AML-193 (cell line): ENCODE measurements at regions not wholly inside any gene's neighbourhood (a gene's known extent, or its start where the extent isn't known, plus 50 kb on each side); places are given as distances from the start of the nearest gene placed in this dataset.
"Not testable (repeated sequence)": the region's sequence is repeated elsewhere in the genome, so short reads cannot be mapped to it uniquely, and the experiment has no call there.

Experiments
- DNase-seq, 2 experiments: peaks; one replicate each; lab custom pipeline; 2025; lab: John Stamatoyannopoulos, UW

- DNase-seq = no peak
These were observed 129.3 kb upstream of the PDE7B start for GRCh38 chr6:135722190-135722589.

GRCh38 chr6:135722679-135723078, 128.8 kb upstream of the PDE7B start:
- DNase-seq = no peak

GRCh38 chr6:135728589-135728988, 122.9 kb upstream of the PDE7B start:
- no peak for DNase-seq

GRCh38 chr6:135731116-135731515, 120.4 kb upstream of the PDE7B start:
- no peak for DNase-seq

- not testable (repeated sequence) for DNase-seq
These were observed 115.2 kb upstream of the PDE7B start for GRCh38 chr6:135736351-135736750.

GRCh38 chr6:135738636-135739035, 112.9 kb upstream of the PDE7B start:
- no peak for DNase-seq

- DNase-seq = no peak
These were observed 112.2 kb upstream of the PDE7B start for GRCh38 chr6:135739288-135739687.

- DNase-seq = no peak
These were observed 110.9 kb upstream of the PDE7B start for GRCh38 chr6:135740580-135740979.

- DNase-seq = no peak
These were observed 108.0 kb upstream of the PDE7B start for GRCh38 chr6:135743476-135743875.

- no peak for DNase-seq
These were observed 103.3 kb upstream of the PDE7B start for GRCh38 chr6:135748189-135748588.

- DNase-seq = no peak
These were observed 101.4 kb upstream of the PDE7B start for GRCh38 chr6:135750081-135750480.

- DNase-seq = no peak
These were observed 98.3 kb upstream of the PDE7B start for GRCh38 chr6:135753196-135753595.

GRCh38 chr6:135759831-135760230, 91.7 kb upstream of the PDE7B start:
- no peak for DNase-seq

- no peak for DNase-seq
These were observed 77.5 kb upstream of the PDE7B start for GRCh38 chr6:135774006-135774405.

GRCh38 chr6:135779213-135779612, 72.3 kb upstream of the PDE7B start:
- DNase-seq = no peak

GRCh38 chr6:135780326-135780725, 71.2 kb upstream of the PDE7B start:
- no peak for DNase-seq

- DNase-seq = no peak
These were observed 69.0 kb upstream of the PDE7B start for GRCh38 chr6:135782546-135782945.

GRCh38 chr6:135784507-135784906, 67.0 kb upstream of the PDE7B start:
- DNase-seq = no peak

- no peak for DNase-seq
These were observed 62.0 kb upstream of the PDE7B start for GRCh38 chr6:135789375-135790050.

- DNase-seq = no peak
These were observed 60.1 kb upstream of the PDE7B start for GRCh38 chr6:135791441-135791840.

GRCh38 chr6:135796643-135797305, 54.7 kb upstream of the PDE7B start:
- DNase-seq = no peak

- DNase-seq = no peak
These were observed 54.1 kb upstream of the PDE7B start for GRCh38 chr6:135797361-135797760.

- no peak for DNase-seq
These were observed 52.6 kb upstream of the PDE7B start for GRCh38 chr6:135798751-135799515.
